ENCODE measurements at regions not wholly inside any gene's neighbourhood (a gene's known extent, or its start where the extent isn't known, plus 50 kb on each side); places are given as distances from the start of the nearest gene placed in this dataset.

GRCh38 chr2:63699549-63699839 lies 110.7 kb downstream of the MDH1 start:
- no peak for TF ChIP-seq RAD21 (IDR thresholded peaks at IDR 0.05; ENCODE audit: low read depth)
- TF ChIP-seq USF1 (IDR thresholded peaks at IDR 0.05) = no peak
- no peak for TF ChIP-seq MAX (IDR thresholded peaks at IDR 0.05)
- no peak for TF ChIP-seq REST (IDR thresholded peaks at IDR 0.05; ENCODE audit: low read depth)
- TF ChIP-seq CREB1 (IDR thresholded peaks at IDR 0.05; ENCODE audit: low read depth) = no peak
- TF ChIP-seq CEBPB (IDR thresholded peaks at IDR 0.05) = no peak

Measured in Ishikawa (cell line).